ENCODE measurements at regions not wholly inside any gene's neighbourhood (a gene's known extent, or its start where the extent isn't known, plus 50 kb on each side); places are given as distances from the start of the nearest gene placed in this dataset.

DNA sequence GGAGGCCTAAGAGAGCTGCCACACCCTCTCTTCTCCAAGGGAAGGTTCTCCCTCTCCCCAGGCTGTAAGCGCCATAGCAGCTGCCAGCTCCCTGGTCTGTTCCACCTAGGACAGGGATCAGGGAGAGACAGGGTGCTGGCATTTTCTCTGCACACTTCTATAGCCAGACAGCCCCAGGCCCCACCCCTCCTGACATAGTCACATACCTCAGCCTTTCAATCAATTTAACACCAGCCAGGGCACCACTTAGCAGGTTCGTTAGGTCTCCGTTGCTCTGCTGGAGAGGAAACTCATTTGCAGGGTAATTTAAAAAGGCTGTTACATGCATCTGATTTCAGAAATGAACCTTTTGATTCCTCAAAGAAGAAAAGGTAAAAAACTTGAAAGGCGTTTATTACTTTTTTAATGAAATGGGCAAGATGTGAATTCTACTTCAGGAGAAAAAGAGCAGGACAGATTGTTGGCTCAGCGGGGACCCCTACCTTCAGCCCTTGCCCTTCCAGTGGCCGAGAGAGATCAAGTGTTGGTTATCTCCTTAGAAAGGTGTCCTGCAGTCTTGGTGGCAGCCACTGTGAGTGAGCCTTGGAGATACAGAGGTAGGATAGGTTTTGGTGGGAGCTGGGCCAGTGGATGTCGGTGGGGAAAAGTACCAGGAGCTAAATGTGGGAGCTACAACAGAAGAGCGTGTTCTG lies 180.5 kb upstream of the GALNT17 start:
- intact Hi-C loops (cut with DNase I; ENCODE audit: low total_unique reads), result no loop called here
- no peaks in the 10 kb centered on the region for H3K9me3 ChIP-seq
- H3K4me3 ChIP-seq, result no peak overlapping the region
- no peaks in the 10 kb centered on the region for H3K27me3 ChIP-seq
- DNase-seq, result no peak
- H3K36me3 ChIP-seq, result no peaks in the 10 kb centered on the region
- TF ChIP-seq, protein P1, sequence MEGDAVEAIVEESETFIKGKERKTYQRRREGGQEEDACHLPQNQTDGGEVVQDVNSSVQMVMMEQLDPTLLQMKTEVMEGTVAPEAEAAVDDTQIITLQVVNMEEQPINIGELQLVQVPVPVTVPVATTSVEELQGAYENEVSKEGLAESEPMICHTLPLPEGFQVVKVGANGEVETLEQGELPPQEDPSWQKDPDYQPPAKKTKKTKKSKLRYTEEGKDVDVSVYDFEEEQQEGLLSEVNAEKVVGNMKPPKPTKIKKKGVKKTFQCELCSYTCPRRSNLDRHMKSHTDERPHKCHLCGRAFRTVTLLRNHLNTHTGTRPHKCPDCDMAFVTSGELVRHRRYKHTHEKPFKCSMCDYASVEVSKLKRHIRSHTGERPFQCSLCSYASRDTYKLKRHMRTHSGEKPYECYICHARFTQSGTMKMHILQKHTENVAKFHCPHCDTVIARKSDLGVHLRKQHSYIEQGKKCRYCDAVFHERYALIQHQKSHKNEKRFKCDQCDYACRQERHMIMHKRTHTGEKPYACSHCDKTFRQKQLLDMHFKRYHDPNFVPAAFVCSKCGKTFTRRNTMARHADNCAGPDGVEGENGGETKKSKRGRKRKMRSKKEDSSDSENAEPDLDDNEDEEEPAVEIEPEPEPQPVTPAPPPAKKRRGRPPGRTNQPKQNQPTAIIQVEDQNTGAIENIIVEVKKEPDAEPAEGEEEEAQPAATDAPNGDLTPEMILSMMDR (IDR thresholded peaks at IDR 0.05), result no peak
- no peak for TF ChIP-seq POLR2A (IDR thresholded peaks at IDR 0.05)
- no peak overlapping the region for H3K27ac ChIP-seq
- H3K4me1 ChIP-seq, result no peaks in the 10 kb centered on the region

DNA sequence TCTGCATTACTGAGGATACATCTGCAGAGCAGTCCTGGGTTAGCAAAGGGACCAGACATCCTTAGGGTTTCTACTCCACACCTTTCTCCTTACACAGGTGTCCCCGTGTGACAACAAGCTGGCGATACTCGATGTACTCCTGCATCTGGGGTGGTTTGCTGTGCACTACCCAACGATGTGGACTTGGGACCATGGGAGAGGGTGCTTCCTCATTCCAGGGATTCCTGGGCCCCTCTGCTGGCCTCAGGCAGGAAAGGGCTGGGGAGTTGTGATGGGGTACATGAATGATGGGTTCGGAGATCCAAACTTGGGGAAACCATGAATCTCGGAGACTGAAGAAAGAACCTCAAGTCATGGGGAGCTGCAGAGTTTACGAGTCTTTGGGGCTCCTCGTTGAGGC lies 179.6 kb upstream of the GALNT17 start:
- no peak for DNase-seq
- no peaks in the 10 kb centered on the region for H3K9me3 ChIP-seq
- intact Hi-C loops (cut with DNase I; ENCODE audit: low total_unique reads), result no loop called here
- no peaks in the 10 kb centered on the region for H3K4me1 ChIP-seq
- no peaks in the 10 kb centered on the region for H3K27me3 ChIP-seq
- no peak for TF ChIP-seq POLR2A (IDR thresholded peaks at IDR 0.05)
- TF ChIP-seq, protein P1 (IDR thresholded peaks at IDR 0.05), result no peak
- no peak overlapping the region for H3K27ac ChIP-seq
- no peaks in the 10 kb centered on the region for H3K36me3 ChIP-seq
- H3K4me3 ChIP-seq, result no peak overlapping the region

- Histone ChIP-seq H3K4me3 (no peak overlapping the region), H3K27me3 (no peaks in the 10 kb centered on the region), H3K36me3 (no peaks in the 10 kb centered on the region), H3K4me1 (no peaks in the 10 kb centered on the region), H3K9me3 (no peaks in the 10 kb centered on the region), H3K27ac (no peak overlapping the region)
- intact Hi-C loops (cut with DNase I; ENCODE audit: low total_unique reads), result no loop called here
- DNase-seq, result no peak
- TF ChIP-seq, protein P1 (IDR thresholded peaks at IDR 0.05), result no peak
- no peak for TF ChIP-seq POLR2A (IDR thresholded peaks at IDR 0.05)
Measured at GRCh38 chr7:70953331-70953741, 178.6 kb upstream of the GALNT17 start.

DNA sequence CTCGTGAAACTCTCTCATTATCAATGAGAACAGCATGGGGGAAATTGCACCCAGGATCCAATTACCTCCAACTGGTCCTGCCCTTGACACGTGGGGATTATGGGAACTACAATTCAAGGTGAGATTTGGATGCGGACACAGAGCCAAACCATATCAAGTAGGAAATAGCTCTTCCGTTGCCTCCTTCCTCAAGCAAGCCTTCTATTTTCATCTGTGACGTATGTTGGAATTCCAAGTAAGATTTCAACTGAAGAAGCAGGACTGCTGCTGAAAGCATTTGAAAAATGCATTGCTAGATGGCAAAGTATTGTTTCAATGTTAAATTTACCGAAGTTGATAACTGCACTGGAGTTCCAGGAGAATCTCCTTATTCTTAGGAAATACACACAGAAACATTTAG lies 178.1 kb upstream of the GALNT17 start:
- intact Hi-C loops (cut with DNase I; ENCODE audit: low total_unique reads), result no loop called here
- Histone ChIP-seq H3K9me3 (no peaks in the 10 kb centered on the region), H3K36me3 (no peaks in the 10 kb centered on the region), H3K27ac (no peak overlapping the region), H3K27me3 (no peaks in the 10 kb centered on the region), H3K4me1 (no peaks in the 10 kb centered on the region), H3K4me3 (no peak overlapping the region)
- DNase-seq, result no peak
- TF ChIP-seq POLR2A (IDR thresholded peaks at IDR 0.05), result no peak
- TF ChIP-seq, protein P1 (IDR thresholded peaks at IDR 0.05), result no peak

DNA sequence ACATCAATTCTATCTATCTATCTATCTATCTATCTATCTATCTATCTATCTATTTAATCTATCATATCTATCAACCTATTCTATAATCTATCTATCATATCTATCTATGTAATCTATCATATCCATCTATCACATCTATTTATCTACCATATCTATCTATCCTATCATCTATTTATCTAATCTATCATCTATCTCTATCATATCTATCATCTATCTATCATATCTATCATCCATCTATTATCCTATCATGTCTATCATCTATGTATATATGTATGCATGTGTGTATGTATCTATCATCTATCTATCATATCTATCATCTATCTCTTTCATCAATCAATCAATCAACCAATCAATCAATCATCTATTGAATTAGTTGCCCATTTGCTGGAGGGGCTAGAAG lies 159.3 kb upstream of the GALNT17 start:
- no peaks in the 10 kb centered on the region for H3K27me3 ChIP-seq
- H3K36me3 ChIP-seq, result no peaks in the 10 kb centered on the region
- no peak overlapping the region for H3K4me3 ChIP-seq
- no peak for TF ChIP-seq POLR2A (IDR thresholded peaks at IDR 0.05)
- TF ChIP-seq, protein P1 (IDR thresholded peaks at IDR 0.05), result no peak
- DNase-seq, result no peak
- H3K4me1 ChIP-seq, result no peaks in the 10 kb centered on the region
- intact Hi-C loops (cut with DNase I; ENCODE audit: low total_unique reads), result no loop called here
- H3K27ac ChIP-seq, result no peak overlapping the region
- H3K9me3 ChIP-seq, result no peaks in the 10 kb centered on the region
